Tibial nerve (tissue), 4 donors: ENCODE measurements at regions not wholly inside any gene's neighbourhood (a gene's known extent, or its start where the extent isn't known, plus 50 kb on each side); places are given as distances from the start of the nearest gene placed in this dataset.

Source experiments
- DNase-seq, 2 donors: peaks; one replicate each; pipeline ENCODE4 v3.0.0-alpha.2; 2019; ENCODE audit warnings: low spot score in 2 of 2
- H3K27ac ChIP-seq, 4 donors: fragments of 200-600 bp; sonication (generic) in 3 of 4; one replicate each; pipeline ENCODE4 v1.5.1; 2017 to 2019; ENCODE audit warnings: mild to moderate bottlenecking in 1 of 4
- H3K27me3 ChIP-seq, 2 donors: fragments of 200-600 bp; sonication (generic) in 1 of 2; one replicate each; pipeline versions ENCODE4 v1.5.1 to v1.6.0; 2017 to 2019
- H3K36me3 ChIP-seq, 3 donors: fragments of 200-600 bp; sonication (generic); one replicate each; pipeline ENCODE4 v1.5.1; 2018 to 2019
- H3K4me1 ChIP-seq, 4 donors: fragments of 200-600 bp; sonication (generic) in 3 of 4; one replicate each; pipeline ENCODE4 v1.5.1; 2017 to 2019
- H3K4me3 ChIP-seq, 4 donors: fragments of 200-600 bp; sonication (generic) in 3 of 4; one replicate each; pipeline ENCODE4 v1.5.1; 2017 to 2019; ENCODE audit warnings: mild to moderate bottlenecking in 1 of 4, moderate library complexity in 1 of 4
- H3K9me3 ChIP-seq, 4 donors: fragments of 200-600 bp; sonication (generic) in 3 of 4; one replicate each; pipeline ENCODE4 v1.5.1; 2017 to 2019
- CTCF ChIP-seq, 5 experiments: fragments of 200-600 bp in 3 of 5; fragments of 450-650 bp in 2 of 5; sonication (generic) in 3 of 5; IDR thresholded peaks; one replicate each; pipeline ENCODE4 v1.5.1; 2016 to 2019; ENCODE audit warnings: antibody characterized with exemption in 5 of 5, mild to moderate bottlenecking in 3 of 5, moderate library complexity in 2 of 5
- EP300 ChIP-seq, 2 donors: sonication (generic); formaldehyde crosslinking; IDR thresholded peaks; one replicate each; pipeline ENCODE4 v1.6.1; 2017; ENCODE audit warnings: antibody characterized with exemption in 2 of 2, mild to moderate bottlenecking in 1 of 2
- POLR2A ChIP-seq, 2 donors: fragments of 450-650 bp; IDR thresholded peaks; one replicate each; pipeline ENCODE4 v1.6.1; 2017; ENCODE audit warnings: antibody characterized with exemption in 2 of 2, mild to moderate bottlenecking in 2 of 2, moderate library complexity in 2 of 2
- WGBS, 2 donors: methylation state at CpG; one replicate each; pipeline ENCODE4 v1.1.5; 2018; 5-methylcytosine and 5-hydroxymethylcytosine counted together

- H3K27ac ChIP-seq, result no peak overlapping the region
- WGBS, 2 donors, result 68 to 94% methylated on average over 3 to 4 of the region's 4 CpGs
Measured at GRCh38 chrX:128156204-128156603, 104.0 kb upstream of the ACTRT1 start.

GRCh38 chrX:128142745-128143144 is 90.5 kb upstream of the ACTRT1 start:
- Histone ChIP-seq H3K4me1 (no peaks in the 10 kb centered on the region), H3K36me3 (no peaks in the 10 kb centered on the region), H3K27ac (no peak overlapping the region), H3K9me3 (no peaks in the 10 kb centered on the region), H3K27me3 (no peaks in the 10 kb centered on the region), H3K4me3 (no peak overlapping the region)
- WGBS, 2 donors, result 88 to 91% methylated on average over 3 of the region's 3 CpGs
- TF ChIP-seq EP300 (IDR thresholded peaks at IDR 0.05), result no peak
- TF ChIP-seq CTCF (IDR thresholded peaks at IDR 0.05), result no peak
- no peak for TF ChIP-seq POLR2A (IDR thresholded peaks at IDR 0.05)
- DNase-seq, result no peak

More at GRCh38 chrX:128156204-128156603, 104.0 kb upstream of the ACTRT1 start:
- no peak for TF ChIP-seq POLR2A (IDR thresholded peaks at IDR 0.05)
- TF ChIP-seq CTCF (IDR thresholded peaks at IDR 0.05), result no peak
- Histone ChIP-seq H3K36me3 (no peaks in the 10 kb centered on the region), H3K27me3 (no peaks in the 10 kb centered on the region), H3K4me3 (no peak overlapping the region), H3K4me1 (no peaks in the 10 kb centered on the region), H3K9me3 (peaks cover 0 to 5% (median 0%) of the 10 kb centered on the region in 4 donors)
- DNase-seq, result no peak

- WGBS, 2 donors, result 13 to 31% methylated on average over 1 of the region's 1 CpG
- TF ChIP-seq POLR2A (IDR thresholded peaks at IDR 0.05) (no peak), EP300 (IDR thresholded peaks at IDR 0.05) (no peak), CTCF (IDR thresholded peaks at IDR 0.05) (no peak)
Measured at GRCh38 chrX:128106630-128107029, 54.4 kb upstream of the ACTRT1 start.

GRCh38 chrX:128105659-128106058 is 53.5 kb upstream of the ACTRT1 start:
- Histone ChIP-seq H3K4me3 (no peak overlapping the region), H3K27ac (no peak overlapping the region), H3K4me1 (no peaks in the 10 kb centered on the region), H3K27me3 (no peaks in the 10 kb centered on the region), H3K9me3 (no peaks in the 10 kb centered on the region), H3K36me3 (no peaks in the 10 kb centered on the region)
- no peak for DNase-seq
- TF ChIP-seq POLR2A (IDR thresholded peaks at IDR 0.05) (no peak), EP300 (IDR thresholded peaks at IDR 0.05) (no peak), CTCF (IDR thresholded peaks at IDR 0.05) (no peak)

More at GRCh38 chrX:128106630-128107029, 54.4 kb upstream of the ACTRT1 start:
- no peak for DNase-seq
- H3K36me3 ChIP-seq, result no peaks in the 10 kb centered on the region
- H3K9me3 ChIP-seq, result no peaks in the 10 kb centered on the region
- H3K4me3 ChIP-seq, result no peak overlapping the region
- H3K27me3 ChIP-seq, result no peaks in the 10 kb centered on the region
- H3K4me1 ChIP-seq, result no peaks in the 10 kb centered on the region
- no peak overlapping the region for H3K27ac ChIP-seq
